HFFc6 (cell line): ENCODE measurements at regions not wholly inside any gene's neighbourhood (a gene's known extent, or its start where the extent isn't known, plus 50 kb on each side); places are given as distances from the start of the nearest gene placed in this dataset.
"Not testable (repeated sequence)": the region's sequence is repeated elsewhere in the genome, so short reads cannot be mapped to it uniquely, and the experiment has no call there.

Experiments
- DNase-seq: peaks from one replicate; pipeline ENCODE4 v3.0.0-alpha.2; 2018
- H3K27ac Mint-ChIP-seq: 2 replicates; pipeline ENCODE4 v1.8.0; 2020; ENCODE audit warnings: mild to moderate bottlenecking, mixed read lengths
- H3K27me3 Mint-ChIP-seq: 2 replicates; pipeline ENCODE4 v1.8.0; 2021; ENCODE audit warnings: mild to moderate bottlenecking, moderate library complexity, mixed read lengths; ENCODE audit not compliant: insufficient read depth
- H3K36me3 Mint-ChIP-seq: 2 replicates; pipeline ENCODE4 v1.8.0; 2021; ENCODE audit warnings: low read depth, mixed read lengths
- H3K4me1 Mint-ChIP-seq: 2 replicates; pipeline ENCODE4 v1.8.0; 2020; ENCODE audit warnings: low read depth, mixed read lengths
- H3K4me3 Mint-ChIP-seq: 2 replicates; pipeline ENCODE4 v1.8.0; 2020; ENCODE audit warnings: mild to moderate bottlenecking, moderate library complexity, mixed read lengths
- H3K9me3 Mint-ChIP-seq: 2 replicates; pipeline ENCODE4 v1.8.0; 2020; ENCODE audit warnings: mild to moderate bottlenecking, mixed read lengths
- CTCF ChIP-seq: fragments of 200-600 bp; sonication (generic); IDR thresholded peaks from 2 replicates; pipeline ENCODE4 v1.5.0; 2021; ENCODE audit warnings: antibody characterized with exemption, mild to moderate bottlenecking

GRCh38 chr3:78090382-78090781 is 1050.5 kb downstream of the ROBO2 start:
- H3K9me3 Mint-ChIP-seq: peaks cover 4% of the 10 kb centered on the region; the same call in 1 of the 2 replicates
- H3K4me3 Mint-ChIP-seq: no peak overlapping the region
- H3K4me1 Mint-ChIP-seq: peaks cover 12% of the 10 kb centered on the region; the same call in 1 of the 2 replicates
- no peaks in the 10 kb centered on the region for H3K36me3 Mint-ChIP-seq
- peaks cover 1% of the 10 kb centered on the region; the same call in 1 of the 2 replicates for H3K27me3 Mint-ChIP-seq
- no peak for DNase-seq
- no peak overlapping the region for H3K27ac Mint-ChIP-seq
- no peak for TF ChIP-seq CTCF

DNA sequence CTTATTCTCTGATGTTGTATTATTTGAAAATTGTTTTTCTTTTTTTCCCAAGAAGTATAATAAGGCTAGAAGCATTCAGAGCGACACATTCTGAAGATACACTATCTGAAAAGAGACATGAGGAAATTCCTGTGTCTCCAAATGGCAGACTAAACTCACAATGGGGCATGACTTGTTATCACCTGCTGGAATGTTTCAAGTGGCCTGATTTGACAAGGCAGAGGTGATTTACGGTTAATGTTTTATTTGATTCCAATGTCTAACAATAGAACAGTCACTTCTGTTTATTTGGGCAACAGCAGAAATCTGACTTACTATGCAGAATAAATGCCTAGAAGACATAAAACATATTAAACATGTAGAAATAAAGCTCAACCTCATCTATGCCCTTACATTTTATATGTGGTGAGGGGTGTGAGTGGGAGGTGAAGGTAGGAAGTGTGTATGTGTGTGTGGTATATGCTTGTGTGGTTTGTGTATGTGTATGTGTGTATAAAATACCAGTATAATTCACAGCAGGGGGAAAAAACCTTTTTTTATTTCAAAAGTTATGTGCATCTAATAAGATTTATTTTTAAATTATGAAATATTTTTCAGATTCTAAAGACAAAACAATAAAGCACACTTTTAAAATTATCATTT is 1051.7 kb downstream of the ROBO2 start:
- no peak overlapping the region for H3K4me3 Mint-ChIP-seq
- peaks cover 12% of the 10 kb centered on the region; the same call in 1 of the 2 replicates for H3K4me1 Mint-ChIP-seq
- H3K27me3 Mint-ChIP-seq: peaks cover 1% of the 10 kb centered on the region; the same call in 1 of the 2 replicates
- no peak overlapping the region for H3K27ac Mint-ChIP-seq
- no peaks in the 10 kb centered on the region for H3K9me3 Mint-ChIP-seq
- no peaks in the 10 kb centered on the region for H3K36me3 Mint-ChIP-seq
- no peak for DNase-seq
- no peak for TF ChIP-seq CTCF

GRCh38 chr3:78092574-78092973 is 1052.7 kb downstream of the ROBO2 start:
- DNase-seq, H3K27ac Mint-ChIP-seq, H3K9me3 Mint-ChIP-seq, H3K4me1 Mint-ChIP-seq, H3K36me3 Mint-ChIP-seq, H3K27me3 Mint-ChIP-seq, H3K4me3 Mint-ChIP-seq: not testable (repeated sequence)

- no peak overlapping the region for H3K4me3 Mint-ChIP-seq
- H3K4me1 Mint-ChIP-seq: peaks cover 7% of the 10 kb centered on the region; the same call in 1 of the 2 replicates
- no peak for TF ChIP-seq CTCF
- DNase-seq: peak; percentile 18
- no peaks in the 10 kb centered on the region for H3K27me3 Mint-ChIP-seq
- no peaks in the 10 kb centered on the region for H3K9me3 Mint-ChIP-seq
- no peaks in the 10 kb centered on the region for H3K36me3 Mint-ChIP-seq
- H3K27ac Mint-ChIP-seq: no peak overlapping the region
Measured at GRCh38 chr3:78096488-78097255, 1056.8 kb downstream of the ROBO2 start.

DNA sequence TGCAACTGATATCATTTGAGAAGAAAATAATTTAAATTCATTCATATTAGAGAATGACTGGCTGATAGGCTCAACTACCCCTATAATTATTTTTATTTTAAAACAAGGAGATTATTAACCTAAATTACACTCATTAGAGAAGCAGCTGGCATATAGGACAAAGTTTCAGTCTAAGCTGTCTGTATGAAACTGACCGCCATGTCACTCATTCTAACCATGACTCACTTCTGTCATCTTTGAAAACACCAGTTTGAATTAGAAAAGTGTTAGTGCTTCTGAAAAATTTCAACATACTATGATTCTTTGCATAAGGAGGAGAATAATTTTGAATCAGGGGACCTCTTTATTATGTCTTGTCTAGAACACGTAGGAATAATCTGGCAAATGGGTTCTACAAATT is 1058.5 kb downstream of the ROBO2 start:
- H3K9me3 Mint-ChIP-seq: no peaks in the 10 kb centered on the region
- H3K27ac Mint-ChIP-seq: no peak overlapping the region
- DNase-seq: no peak
- no peaks in the 10 kb centered on the region for H3K4me1 Mint-ChIP-seq
- no peaks in the 10 kb centered on the region for H3K27me3 Mint-ChIP-seq
- no peaks in the 10 kb centered on the region for H3K36me3 Mint-ChIP-seq
- no peak for TF ChIP-seq CTCF
- H3K4me3 Mint-ChIP-seq: no peak overlapping the region

GRCh38 chr3:78101384-78101783 is 1061.5 kb downstream of the ROBO2 start:
- Mint-ChIP-seq H3K27ac (no peak overlapping the region), H3K36me3 (no peaks in the 10 kb centered on the region), H3K9me3 (no peaks in the 10 kb centered on the region), H3K4me1 (no peaks in the 10 kb centered on the region), H3K27me3 (no peaks in the 10 kb centered on the region), H3K4me3 (no peak overlapping the region)
- no peak for TF ChIP-seq CTCF
- DNase-seq: peak; percentile 42

DNA sequence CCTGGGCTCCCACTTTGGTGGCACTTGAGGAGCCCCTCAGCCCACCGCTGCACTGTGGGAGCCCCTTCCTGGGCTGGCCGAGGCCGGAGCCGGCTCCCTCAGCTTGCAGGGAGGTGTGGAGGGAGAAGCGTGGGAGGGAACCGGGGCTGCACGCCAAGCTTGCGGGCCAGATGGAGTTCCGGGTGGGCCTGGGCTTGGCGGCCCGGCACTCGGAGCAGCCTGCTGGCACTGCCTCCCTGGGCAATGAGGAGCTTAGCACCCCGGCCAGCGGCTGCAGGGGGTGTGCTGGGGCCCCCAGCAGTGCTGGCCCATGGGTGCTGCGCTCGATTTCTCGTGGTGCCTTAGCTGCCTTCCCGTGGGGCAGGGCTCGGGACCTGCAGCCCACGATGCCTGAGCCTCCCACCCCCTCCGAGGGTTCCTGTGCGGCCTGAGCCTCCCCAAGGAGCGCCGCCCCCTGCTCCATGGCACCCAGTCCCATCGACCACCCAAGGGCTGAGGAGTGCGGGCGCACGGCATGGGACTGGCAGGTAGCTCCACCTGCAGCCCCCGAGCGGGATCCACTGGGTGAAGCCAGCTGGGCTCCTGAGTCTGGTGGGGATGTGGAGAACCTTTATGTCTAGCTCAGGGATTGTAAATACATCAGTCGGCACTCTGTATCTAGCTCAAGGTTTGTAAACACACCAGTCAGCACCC is 1068.5 kb downstream of the ROBO2 start:
- H3K4me1 Mint-ChIP-seq: peaks cover 19% of the 10 kb centered on the region; the same call in 1 of the 2 replicates

More for the DNA sequence above, 1068.5 kb downstream of the ROBO2 start:
- not testable (repeated sequence) for H3K4me3 Mint-ChIP-seq, H3K27me3 Mint-ChIP-seq, H3K9me3 Mint-ChIP-seq, DNase-seq, H3K36me3 Mint-ChIP-seq, H3K27ac Mint-ChIP-seq
